ENCODE measurements at regions not wholly inside any gene's neighbourhood (a gene's known extent, or its start where the extent isn't known, plus 50 kb on each side); places are given as distances from the start of the nearest gene placed in this dataset.

DNA sequence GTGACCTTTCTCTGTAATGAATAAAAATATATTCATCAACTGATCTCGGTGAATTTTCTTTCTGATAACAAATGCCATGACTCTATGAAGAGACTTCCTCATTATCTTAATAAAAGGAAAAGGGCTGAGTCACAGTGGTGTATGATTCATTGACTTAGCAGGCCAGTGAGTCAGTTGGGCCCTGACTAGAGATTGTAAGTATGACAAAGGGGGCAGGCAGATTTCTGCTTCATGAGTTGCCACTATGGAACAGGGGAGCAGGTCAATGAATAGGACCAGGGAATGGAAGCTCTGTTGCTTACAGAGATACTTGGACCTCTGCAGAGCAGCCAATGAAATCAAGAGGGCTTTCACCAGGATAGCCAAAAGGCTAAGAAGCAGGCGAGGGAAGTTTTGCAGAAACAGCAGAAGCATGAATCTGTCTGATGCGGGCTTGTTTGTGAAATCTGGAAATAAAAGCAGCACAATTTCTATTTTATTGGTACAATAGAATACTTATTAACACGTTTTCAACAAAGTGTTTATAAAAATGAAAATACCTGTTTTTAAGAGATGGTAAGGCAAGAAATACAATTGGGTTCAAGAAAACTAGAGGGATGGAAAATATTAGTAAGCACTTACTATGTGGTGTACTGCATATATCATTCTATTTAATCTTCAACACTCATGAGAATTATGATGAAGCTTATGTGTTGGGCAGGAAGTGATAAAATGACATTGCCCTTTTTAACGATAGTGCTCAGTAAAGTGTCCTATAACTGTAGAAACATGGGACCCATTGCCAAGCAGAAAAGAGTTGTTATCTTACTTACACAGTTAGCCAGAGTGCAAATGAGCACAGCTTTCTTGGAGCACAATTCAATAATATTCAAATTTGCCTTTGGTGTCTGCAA is 169.8 kb upstream of the MYRIP start (continued):
- no peak for TF ChIP-seq CHD1 (IDR thresholded peaks at IDR 0.05; ENCODE audit: low read depth, low read length)
- no peak for TF ChIP-seq CEBPB (IDR thresholded peaks at IDR 0.05; ENCODE audit: low read depth, low read length)

DNA sequence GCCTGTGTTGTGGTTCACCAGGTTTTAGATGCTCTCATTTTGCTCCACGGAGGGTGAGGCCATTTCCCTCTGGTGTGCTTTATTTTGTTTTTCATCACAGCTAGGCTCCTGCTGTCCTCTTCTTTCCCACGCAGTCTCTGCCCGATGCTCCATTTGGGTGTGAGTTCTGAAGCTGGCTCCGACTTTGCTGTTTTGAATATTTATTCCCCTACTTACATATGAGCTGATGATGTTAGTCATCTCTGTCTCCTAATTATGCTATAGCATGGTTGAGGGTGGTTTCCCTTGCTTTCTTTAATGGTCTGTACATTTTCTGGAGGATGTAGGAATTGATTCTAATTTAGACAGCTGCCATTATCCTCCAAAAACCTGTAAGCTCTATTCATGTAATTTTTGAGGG is 168.1 kb upstream of the MYRIP start:
- ATAC-seq (ENCODE audit: low read depth) (no peak), DNase-seq (no peak)
- Histone ChIP-seq H3K4me1 (ENCODE audit: control insufficient read depth, insufficient read depth, low read length) (peaks cover 2% of the 10 kb centered on the region), H2AK5ac (ENCODE audit: low read depth, low read length) (peak overlapping the region; percentile 34; the same call in 1 of the 2 replicates), H3K9ac (ENCODE audit: low read depth, low read length) (no peak overlapping the region), H4K20me1 (ENCODE audit: insufficient read depth, low read length) (no peaks in the 10 kb centered on the region), H3K9me1 (ENCODE audit: insufficient read depth, low read length) (no peaks in the 10 kb centered on the region), H2BK5ac (ENCODE audit: low read depth, low read length, poor library complexity, severe bottlenecking) (no peak overlapping the region), H3K9me3 (ENCODE audit: control insufficient read depth, insufficient read depth, low read length) (no peaks in the 10 kb centered on the region), H3K27ac (ENCODE audit: insufficient read depth, low read length) (no peak overlapping the region), H3K4me3 (ENCODE audit: insufficient read depth, low read depth, low read length) (no peak overlapping the region), H4K8ac (ENCODE audit: low read depth in 2 of 2, low read length in 2 of 2) (no peak overlapping the region), H2BK120ac (ENCODE audit: low read depth, low read length) (peak overlapping the region; percentile 39; the same call in 1 of the 2 replicates), H3K4me2 (ENCODE audit: low read depth, low read length) (no peak overlapping the region), H3K18ac (ENCODE audit: low read depth, low read length) (no peak overlapping the region; the same call in 1 of the 2 replicates), H2BK20ac (ENCODE audit: low read depth, low read length) (no peak overlapping the region), H3K14ac (replicated peaks; ENCODE audit: low read depth, low read length) (no peak overlapping the region), H4K91ac (ENCODE audit: insufficient read depth, low read depth, low read length) (no peak overlapping the region), H2BK15ac (ENCODE audit: low read depth, low read length) (no peak overlapping the region), H3K56ac (ENCODE audit: extremely low read depth, insufficient read depth, low read length) (no peak overlapping the region), H2AFZ (replicated peaks; ENCODE audit: low read length, poor library complexity) (no peak overlapping the region), H2AK9ac (replicated peaks; ENCODE audit: low read depth, low read length, poor library complexity) (no peak overlapping the region), H3K36me3 (ENCODE audit: control insufficient read depth, insufficient read depth, low read length) (no peaks in the 10 kb centered on the region), H3K79me1 (ENCODE audit: low read depth in 1 of 2, low read length in 2 of 2) (no peaks in the 10 kb centered on the region), H4K5ac (ENCODE audit: low read depth, low read length) (no peak overlapping the region), H3K23ac (ENCODE audit: low read depth, low read length) (no peak overlapping the region), H3K27me3 (ENCODE audit: control insufficient read depth, insufficient read depth, low read length) (no peaks in the 10 kb centered on the region), H3K4ac (ENCODE audit: low read depth, low read length) (no peak overlapping the region)
- dilution Hi-C loops (cut with HindIII; ENCODE audit: low sequenced_read_pairs, unreplicated experiment) (no loop called here), intact Hi-C loops (cut with micrococcal nuclease) (no loop called here), in situ Hi-C loops (cut with MboI; ENCODE audit: low sequenced_read_pairs) (no loop called here)
- ChIA-PET CTCF (no interaction called here), POLR2A (ENCODE audit: unreplicated experiment) (no interaction called here)
- no TSS peak for BruUV-seq (replicated peaks)
- WGBS, 2 experiments (ENCODE audit: extremely low coverage in 2 of 2, insufficient read length in 1 of 2), result no CpG with 5 or more reads among the region's 4 CpGs
- TF ChIP-seq FOS (IDR thresholded peaks at IDR 0.05; ENCODE audit: low read depth, low read length), result no peak
- TF ChIP-seq MAFK (IDR thresholded peaks at IDR 0.05; ENCODE audit: low read depth, low read length), result no peak
- no peak for TF ChIP-seq NFE2L2 (IDR thresholded peaks at IDR 0.05; ENCODE audit: low read depth, low read length)
- TF ChIP-seq MAZ (IDR thresholded peaks at IDR 0.05; ENCODE audit: borderline replicate concordance, low read depth, low read length), result no peak
- no peak for TF ChIP-seq POLR2A (IDR thresholded peaks at IDR 0.05; ENCODE audit: low read depth, low read length)
- no peak for TF ChIP-seq RFX5 (IDR thresholded peaks at IDR 0.05; ENCODE audit: low read depth, low read length)
- no peak for TF ChIP-seq SMC3 (IDR thresholded peaks at IDR 0.05; ENCODE audit: low read depth, low read length)
- no peak for TF ChIP-seq RCOR1 (IDR thresholded peaks at IDR 0.05; ENCODE audit: insufficient replicate concordance, low read length)
- TF ChIP-seq, protein P1, sequence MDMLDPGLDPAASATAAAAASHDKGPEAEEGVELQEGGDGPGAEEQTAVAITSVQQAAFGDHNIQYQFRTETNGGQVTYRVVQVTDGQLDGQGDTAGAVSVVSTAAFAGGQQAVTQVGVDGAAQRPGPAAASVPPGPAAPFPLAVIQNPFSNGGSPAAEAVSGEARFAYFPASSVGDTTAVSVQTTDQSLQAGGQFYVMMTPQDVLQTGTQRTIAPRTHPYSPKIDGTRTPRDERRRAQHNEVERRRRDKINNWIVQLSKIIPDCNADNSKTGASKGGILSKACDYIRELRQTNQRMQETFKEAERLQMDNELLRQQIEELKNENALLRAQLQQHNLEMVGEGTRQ (IDR thresholded peaks at IDR 0.05; ENCODE audit: low read depth, low read length), result no peak
- TF ChIP-seq RAD21 (IDR thresholded peaks at IDR 0.05; ENCODE audit: low read length), result no peak
- no peak for TF ChIP-seq CHD1 (IDR thresholded peaks at IDR 0.05; ENCODE audit: low read depth, low read length)
- TF ChIP-seq CEBPB (IDR thresholded peaks at IDR 0.05; ENCODE audit: low read depth, low read length), result no peak
- TF ChIP-seq, protein P2, sequence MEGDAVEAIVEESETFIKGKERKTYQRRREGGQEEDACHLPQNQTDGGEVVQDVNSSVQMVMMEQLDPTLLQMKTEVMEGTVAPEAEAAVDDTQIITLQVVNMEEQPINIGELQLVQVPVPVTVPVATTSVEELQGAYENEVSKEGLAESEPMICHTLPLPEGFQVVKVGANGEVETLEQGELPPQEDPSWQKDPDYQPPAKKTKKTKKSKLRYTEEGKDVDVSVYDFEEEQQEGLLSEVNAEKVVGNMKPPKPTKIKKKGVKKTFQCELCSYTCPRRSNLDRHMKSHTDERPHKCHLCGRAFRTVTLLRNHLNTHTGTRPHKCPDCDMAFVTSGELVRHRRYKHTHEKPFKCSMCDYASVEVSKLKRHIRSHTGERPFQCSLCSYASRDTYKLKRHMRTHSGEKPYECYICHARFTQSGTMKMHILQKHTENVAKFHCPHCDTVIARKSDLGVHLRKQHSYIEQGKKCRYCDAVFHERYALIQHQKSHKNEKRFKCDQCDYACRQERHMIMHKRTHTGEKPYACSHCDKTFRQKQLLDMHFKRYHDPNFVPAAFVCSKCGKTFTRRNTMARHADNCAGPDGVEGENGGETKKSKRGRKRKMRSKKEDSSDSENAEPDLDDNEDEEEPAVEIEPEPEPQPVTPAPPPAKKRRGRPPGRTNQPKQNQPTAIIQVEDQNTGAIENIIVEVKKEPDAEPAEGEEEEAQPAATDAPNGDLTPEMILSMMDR (conservative IDR thresholded peaks at IDR 0.05; ENCODE audit: low read depth, low read length), result no peak
- TF ChIP-seq BHLHE40 (IDR thresholded peaks at IDR 0.05; ENCODE audit: low read depth, low read length), result no peak

Data from IMR-90 (cell line).